ENCODE measurements at regions not wholly inside any gene's neighbourhood (a gene's known extent, or its start where the extent isn't known, plus 50 kb on each side); places are given as distances from the start of the nearest gene placed in this dataset.
"Not testable (repeated sequence)": the region's sequence is repeated elsewhere in the genome, so short reads cannot be mapped to it uniquely, and the experiment has no call there.

GRCh38 chr12:90683871-90684270 is 271.1 kb downstream of the CCER1 start:
- no peak for DNase-seq

GRCh38 chr12:90682398-90682797 is 272.6 kb downstream of the CCER1 start:
- DNase-seq = no peak

- DNase-seq = no peak
Measured at GRCh38 chr12:90679674-90680073, 275.3 kb downstream of the CCER1 start.

- DNase-seq = no peak
Measured at GRCh38 chr12:90677552-90677951, 277.4 kb downstream of the CCER1 start.

- DNase-seq = no peak
Measured at GRCh38 chr12:90677055-90677454, 277.9 kb downstream of the CCER1 start.

- DNase-seq = no peak
Measured at GRCh38 chr12:90675106-90675505, 279.9 kb downstream of the CCER1 start.

- DNase-seq = no peak
Measured at GRCh38 chr12:90672081-90672480, 282.9 kb downstream of the CCER1 start.

- DNase-seq = not testable (repeated sequence)
Measured at GRCh38 chr12:90663949-90664348, 291.0 kb downstream of the CCER1 start.

GRCh38 chr12:90659060-90659459 is 295.9 kb downstream of the CCER1 start:
- no peak for DNase-seq

- no peak for DNase-seq
Measured at GRCh38 chr12:90653040-90653439, 301.9 kb downstream of the CCER1 start.

- DNase-seq = no peak
Measured at GRCh38 chr12:90652280-90652679, 302.7 kb downstream of the CCER1 start.

GRCh38 chr12:90645181-90645580 is 309.8 kb downstream of the CCER1 start:
- DNase-seq = no peak

GRCh38 chr12:90631591-90632212 is 323.3 kb downstream of the CCER1 start:
- no peak for DNase-seq

GRCh38 chr12:90630006-90630405 is 325.0 kb downstream of the CCER1 start:
- DNase-seq = no peak

GRCh38 chr12:90628213-90628612 is 326.8 kb downstream of the CCER1 start:
- no peak for DNase-seq

- DNase-seq = no peak
Measured at GRCh38 chr12:90627180-90627896, 327.6 kb downstream of the CCER1 start.

- DNase-seq = no peak
Measured at GRCh38 chr12:90622431-90622830, 332.5 kb downstream of the CCER1 start.

- no peak for DNase-seq
Measured at GRCh38 chr12:90621927-90622326, 333.0 kb downstream of the CCER1 start.

GRCh38 chr12:90619943-90620342 is 335.0 kb downstream of the CCER1 start:
- no peak for DNase-seq

- DNase-seq = no peak
Measured at GRCh38 chr12:90618586-90618985, 336.4 kb downstream of the CCER1 start.

- DNase-seq = no peak
Measured at GRCh38 chr12:90611891-90612290, 343.1 kb downstream of the CCER1 start.

GRCh38 chr12:90611048-90611447 is 343.9 kb downstream of the CCER1 start:
- DNase-seq = no peak

GRCh38 chr12:90593596-90594295 is 361.2 kb downstream of the CCER1 start:
- no peak for DNase-seq

GRCh38 chr12:90589956-90590355 is 365.0 kb downstream of the CCER1 start:
- DNase-seq = no peak

Measured in activated CD4-positive, alpha-beta T cell treated with anti-CD3 and anti-CD28 coated beads for 1 hour (primary cell).